Stimulated activated CD4-positive, alpha-beta T cell treated with anti-CD3 and anti-CD28 coated beads, Interleukin-4, amount 100 ng/mL, for 48 hours (primary cell): ENCODE measurements at regions not wholly inside any gene's neighbourhood (a gene's known extent, or its start where the extent isn't known, plus 50 kb on each side); places are given as distances from the start of the nearest gene placed in this dataset.

ENCODE experiments used
- DNase-seq, 2 donors: peaks; one replicate each; pipeline ENCODE4 v3.0.0-alpha.2; 2020; ENCODE audit warnings: low read depth in 2 of 2

DNA sequence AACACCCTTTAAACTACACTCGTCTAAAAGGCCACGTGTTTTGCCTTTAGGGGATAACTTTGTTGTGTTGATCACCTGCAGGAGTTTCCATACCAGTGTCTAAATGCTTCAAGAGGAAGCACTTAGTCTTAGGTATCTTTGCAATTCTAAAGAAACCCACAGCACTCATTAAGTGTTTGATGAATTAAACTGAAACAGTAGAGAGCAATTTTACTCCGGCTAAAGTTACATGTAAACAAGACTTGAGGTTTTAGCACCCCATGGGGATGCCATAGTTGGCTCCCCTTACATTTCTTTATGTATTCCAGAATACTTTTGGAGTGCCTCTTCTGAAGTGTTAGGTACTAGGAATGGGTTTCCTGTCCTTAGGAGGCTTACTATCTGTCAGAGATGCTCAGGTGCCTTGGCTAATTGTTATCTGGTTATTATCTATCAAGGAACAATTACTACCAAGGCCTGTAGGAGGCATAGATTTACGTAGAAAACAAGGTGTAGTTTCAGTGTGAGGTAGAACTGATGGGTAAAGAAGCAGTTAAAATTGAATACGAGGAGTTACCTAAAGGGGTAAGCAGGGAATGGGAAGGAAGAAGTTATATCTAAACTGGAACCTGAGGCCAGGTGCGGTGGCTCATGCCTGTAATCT, 176.8 kb upstream of the SAMSN1 start:
- DNase-seq = no peak

DNA sequence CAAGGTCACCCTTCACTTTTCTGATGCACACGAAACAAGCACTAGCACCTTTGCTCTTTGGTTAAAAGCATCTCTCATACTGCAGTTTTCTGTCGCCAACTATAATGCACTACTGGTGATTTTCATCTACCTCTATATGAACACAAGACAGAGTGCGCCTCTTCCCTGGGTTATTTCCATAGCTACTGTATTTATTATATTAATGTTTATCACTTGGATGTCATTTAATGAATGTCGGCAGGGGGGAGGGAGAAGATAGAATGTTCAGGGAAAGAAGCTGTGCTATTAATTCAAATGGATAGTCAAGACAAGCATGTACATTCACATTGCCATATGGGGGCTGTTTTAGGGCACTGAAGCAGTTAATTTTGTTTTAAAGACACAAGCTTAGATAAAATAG, 174.1 kb upstream of the SAMSN1 start:
- DNase-seq = no peak

DNA sequence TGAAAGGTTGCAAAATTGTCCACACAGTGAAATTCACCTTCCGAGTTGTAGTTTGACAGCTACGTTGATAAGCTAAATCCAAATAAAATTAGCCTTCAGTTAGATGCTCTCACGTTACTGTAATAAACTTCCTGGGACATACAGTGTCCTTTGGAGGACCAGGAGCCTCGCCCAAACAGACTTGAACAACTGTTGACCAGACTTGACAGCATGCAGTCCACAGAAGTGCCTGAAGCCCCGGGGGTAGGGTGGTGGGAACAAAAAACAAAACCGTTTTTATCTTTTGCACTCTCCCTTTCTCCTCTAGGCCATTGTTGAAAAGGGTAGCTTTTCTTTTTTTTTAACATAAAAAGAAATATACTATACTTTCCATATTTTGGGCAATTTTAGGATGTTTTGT, 172.8 kb upstream of the SAMSN1 start:
- no peak for DNase-seq

DNA sequence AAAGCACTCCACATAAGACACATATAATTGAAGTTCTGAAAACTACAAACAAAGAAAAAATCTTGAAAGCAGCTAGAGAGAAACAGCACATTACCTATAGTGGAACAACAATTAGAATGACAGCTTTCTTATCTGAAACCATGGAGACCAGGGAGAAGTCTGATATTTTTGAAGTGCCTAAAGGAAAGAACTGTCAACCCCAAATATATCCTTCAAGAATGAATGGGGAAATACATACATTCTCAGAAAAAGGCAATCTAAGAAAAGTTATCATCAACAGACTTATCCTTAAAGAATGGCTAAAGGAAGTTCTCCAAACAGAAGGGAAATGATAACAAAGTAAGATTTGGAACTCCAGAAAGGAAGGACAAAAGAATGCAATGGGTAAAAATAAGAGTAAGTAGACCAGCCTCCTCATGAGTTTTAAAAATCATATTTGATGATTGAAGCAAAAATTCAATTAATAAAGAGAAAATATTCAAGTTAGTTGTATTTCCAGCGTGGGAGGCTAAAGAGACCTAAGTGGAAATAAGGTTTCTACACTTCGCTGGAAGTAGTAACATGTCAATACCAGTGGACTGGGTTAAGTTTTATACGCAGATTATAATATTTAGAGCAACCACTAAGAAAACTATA, 170.8 kb upstream of the SAMSN1 start:
- DNase-seq = no peak

DNA sequence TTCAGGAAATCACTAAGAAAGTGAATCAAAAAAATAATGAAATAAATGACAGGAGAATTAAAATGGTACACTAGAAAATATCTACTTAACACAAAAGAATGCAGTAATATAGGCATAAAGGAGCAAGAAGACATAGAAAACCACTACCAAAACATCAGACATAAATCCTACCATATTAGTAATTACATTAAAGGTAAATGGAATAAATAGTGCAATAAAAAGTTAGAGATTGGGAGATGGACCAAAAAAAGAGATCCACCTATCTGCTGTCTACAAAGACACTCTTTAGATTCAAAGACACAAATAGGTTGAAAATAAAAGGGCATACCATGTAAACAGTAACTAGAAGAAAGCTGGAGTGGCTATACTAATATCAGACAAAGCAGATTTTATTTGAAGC, 167.0 kb upstream of the SAMSN1 start:
- DNase-seq = no peak

DNA sequence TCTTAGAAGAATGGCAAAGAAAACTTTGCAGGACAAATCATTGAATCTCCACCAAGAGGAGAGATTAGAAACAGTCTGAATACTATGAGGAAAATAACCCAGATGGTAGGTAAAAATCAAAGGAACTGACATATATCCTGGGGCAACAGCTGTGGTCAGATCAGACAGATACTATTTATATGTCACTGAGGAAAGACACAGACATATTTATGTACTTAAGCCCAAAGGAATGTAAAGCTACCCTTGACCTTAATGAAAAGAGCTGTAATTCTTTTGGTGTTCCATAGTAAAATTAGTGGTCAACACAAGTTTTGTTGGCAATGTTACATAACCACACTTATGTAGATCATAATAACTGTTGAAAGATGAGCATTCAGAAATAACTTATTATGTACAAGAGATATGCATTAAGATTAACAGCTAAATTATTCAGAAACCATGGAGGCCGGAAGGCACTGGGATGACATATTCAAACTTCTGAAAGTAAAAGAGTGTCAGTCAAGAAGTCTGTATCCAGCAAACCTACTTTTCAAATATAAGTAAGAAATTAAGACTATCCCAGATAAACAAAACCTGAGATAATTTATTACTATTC, 166.1 kb upstream of the SAMSN1 start:
- no peak for DNase-seq

DNA sequence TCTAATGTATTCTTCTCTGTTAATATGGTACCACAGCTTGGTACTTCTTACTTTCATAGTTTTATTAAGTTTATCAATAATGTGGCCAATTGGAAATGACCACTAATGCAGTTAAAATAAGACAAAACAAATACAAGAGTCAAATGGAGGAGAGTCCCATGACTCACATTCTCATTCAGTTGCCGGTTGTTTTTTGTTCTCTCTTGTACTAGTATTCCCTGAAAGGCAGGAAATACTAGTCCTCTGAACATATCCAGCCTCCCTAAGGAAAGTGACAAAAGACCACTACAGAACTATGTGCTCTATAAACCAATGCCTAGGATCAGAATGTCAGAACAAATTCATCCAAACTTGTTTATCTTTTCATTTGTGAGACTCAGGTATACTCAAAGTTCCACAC, 165.2 kb upstream of the SAMSN1 start:
- DNase-seq = no peak

DNA sequence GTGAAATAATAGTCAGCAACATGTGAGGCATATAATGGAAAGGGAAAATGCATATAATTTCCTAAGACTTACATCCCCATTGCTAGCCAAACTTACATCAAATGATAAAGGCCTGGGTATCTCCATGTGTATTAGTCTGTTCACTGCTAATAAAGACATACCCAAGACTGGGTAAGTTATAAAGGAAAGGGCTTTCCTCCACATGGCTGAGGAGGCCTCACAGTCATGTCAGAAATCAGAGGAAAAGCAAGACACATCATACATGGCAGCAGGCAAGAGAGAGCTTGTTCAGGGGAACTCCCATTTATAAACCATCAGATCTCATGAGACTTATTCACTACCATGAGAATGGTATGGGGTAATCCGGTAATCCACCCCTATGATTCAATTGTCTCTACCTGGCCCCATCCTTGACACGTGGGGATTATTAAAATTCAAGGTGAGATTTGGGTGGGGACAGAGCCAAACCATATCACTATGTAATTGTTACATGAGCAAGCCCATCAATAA, 161.5 kb upstream of the SAMSN1 start:
- no peak for DNase-seq

DNA sequence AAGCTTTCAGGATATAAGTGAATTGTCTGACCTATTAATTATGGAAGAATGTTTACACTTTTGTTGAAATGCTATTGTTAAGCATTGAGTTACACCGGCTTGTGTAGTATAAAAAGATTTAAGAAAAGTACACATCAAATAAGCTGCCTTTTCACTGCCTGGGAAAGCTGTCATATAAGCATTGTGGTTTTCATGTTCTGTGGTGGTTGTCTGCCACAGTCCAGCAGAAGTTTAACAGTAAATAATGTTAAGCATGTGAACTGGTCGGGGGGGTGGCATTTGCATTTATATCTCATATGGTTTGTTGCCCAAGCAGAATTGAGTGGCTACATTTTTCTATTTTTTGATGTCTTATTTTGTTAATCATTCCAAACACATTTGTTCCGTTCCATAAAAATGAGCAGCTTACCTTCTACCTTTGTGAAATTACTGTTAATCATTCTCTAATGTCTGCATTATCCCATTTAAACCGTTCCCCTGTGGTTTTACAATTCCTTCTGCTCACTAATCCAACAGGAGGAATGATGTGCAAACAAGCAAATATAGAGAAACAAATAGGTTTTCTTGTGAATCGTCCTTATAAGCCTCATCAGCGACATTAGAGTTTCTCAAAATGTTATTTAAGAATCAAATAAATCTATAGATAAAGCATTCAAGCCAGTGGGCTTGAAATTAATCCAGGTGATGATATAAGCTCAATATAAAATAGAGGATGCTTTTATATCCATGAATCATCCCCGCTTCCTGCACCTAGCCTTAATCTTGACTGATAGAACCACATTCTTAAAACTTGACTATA, 160.8 kb upstream of the SAMSN1 start:
- DNase-seq = no peak

DNA sequence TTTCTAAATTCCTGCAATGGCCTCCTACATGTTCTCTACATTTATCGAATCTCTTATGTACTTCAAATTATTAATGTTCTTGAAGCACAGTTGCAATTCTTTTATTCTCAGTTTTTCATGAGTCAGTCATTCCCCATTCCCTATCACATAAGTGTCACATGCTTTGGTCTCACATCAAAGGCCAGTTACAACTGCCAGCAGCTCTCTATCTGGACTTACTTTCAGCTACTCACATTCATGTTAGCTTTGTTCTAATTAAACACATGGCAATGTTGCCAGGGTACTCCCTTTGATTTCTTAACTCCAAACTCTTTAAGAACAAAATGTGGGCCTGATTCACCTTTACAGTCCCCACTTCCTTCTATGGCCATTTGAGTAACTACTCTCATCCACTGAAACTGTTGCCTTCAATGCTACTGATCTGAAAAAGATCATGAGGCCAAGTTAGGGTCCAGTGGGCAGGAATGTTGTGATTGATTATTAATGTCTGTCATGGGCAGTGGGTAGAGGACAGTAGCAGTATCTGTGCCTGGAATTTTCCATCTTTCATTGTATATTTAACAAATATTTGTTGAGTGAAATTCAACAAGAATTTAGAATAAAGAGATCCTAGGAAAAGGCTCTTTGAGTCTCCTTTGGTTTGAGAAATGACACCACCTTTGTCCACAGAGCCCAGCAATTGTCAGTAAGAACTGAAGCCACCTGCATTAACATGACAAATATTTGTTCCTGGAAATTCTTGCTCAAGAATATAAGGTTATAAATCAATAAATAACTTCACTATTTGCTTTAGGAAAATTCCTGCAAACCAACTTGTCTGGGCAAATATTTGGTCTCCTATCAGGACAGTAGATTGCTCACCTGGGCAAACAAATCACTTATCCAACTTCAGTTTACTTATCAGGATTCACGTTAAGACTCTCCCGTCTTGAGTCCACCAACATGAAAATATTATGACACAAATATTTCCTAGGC, 153.6 kb upstream of the SAMSN1 start:
- DNase-seq = no peak

DNA sequence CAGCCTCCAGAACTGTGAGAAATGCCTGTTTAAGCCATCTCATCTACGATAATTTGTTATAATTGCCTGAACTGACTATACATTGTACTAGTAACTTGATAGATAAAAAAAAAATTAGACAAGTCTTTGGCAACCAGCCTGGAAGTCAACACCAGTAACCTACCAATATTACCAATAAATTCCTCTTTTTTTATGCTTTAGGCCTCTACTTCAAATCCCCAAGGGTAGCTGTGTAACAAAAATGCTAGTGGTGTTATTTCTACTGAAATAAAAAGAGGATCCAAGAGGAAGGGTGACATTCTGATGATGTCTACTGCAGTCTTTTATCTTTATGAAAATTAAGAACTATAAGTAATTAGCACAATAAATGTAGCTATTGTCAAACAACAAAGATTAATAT, 151.7 kb upstream of the SAMSN1 start:
- DNase-seq = no peak

DNA sequence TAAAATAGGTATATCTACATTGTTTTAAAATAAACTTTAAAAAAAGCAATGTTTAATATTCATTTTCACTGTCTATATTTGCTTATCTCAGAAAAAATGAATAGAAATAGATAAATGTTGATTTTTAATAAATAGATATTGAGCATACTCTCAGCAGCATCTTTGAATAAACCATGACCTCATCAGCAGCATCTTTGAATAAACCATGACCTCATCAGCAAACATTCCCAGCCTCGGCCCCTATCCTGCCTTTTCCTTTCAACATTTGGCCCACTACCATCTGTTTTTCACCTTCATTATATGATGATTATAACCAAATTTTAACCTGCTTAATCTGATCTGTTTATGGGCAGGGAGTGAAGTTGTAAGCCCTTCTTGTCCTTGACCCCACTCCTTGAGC, 148.7 kb upstream of the SAMSN1 start:
- no peak for DNase-seq

DNA sequence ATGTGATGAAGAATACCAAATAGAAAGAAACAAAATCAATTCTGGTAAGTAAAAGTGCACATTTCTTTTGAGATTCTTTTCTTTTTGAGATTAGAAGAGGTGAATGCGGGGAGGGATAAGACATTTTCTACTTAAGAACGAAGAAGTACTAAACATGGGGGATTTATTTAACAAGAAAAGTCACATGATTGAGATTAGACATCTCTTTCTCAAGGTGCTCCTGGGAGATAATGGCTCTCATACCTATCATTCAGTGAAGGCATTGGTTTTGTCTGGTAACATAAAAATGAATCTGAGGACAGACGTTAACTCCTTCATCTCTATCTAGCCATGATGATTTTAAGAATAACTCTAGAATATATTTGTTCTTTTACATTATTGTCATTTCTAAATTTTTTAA, 147.9 kb upstream of the SAMSN1 start:
- DNase-seq = no peak

DNA sequence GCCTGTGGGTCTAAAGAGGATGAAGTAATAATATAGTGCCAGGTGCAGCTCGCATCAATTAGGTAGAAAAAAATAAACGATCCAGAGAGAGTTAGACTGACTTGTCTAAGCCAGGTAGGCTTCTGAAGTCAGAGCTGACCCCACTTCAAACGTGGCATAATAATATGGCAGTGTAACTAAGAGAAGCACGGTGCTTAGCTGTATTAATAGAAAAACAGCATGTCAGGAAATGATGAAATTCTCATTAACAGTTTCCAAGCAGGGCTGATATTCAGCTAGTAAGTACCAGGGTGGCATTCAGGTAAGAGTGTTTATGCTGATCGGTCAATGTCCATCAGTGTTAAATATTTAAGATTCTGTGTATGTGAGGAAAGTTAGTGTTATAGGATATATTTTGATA, 145.8 kb upstream of the SAMSN1 start:
- DNase-seq = no peak

DNA sequence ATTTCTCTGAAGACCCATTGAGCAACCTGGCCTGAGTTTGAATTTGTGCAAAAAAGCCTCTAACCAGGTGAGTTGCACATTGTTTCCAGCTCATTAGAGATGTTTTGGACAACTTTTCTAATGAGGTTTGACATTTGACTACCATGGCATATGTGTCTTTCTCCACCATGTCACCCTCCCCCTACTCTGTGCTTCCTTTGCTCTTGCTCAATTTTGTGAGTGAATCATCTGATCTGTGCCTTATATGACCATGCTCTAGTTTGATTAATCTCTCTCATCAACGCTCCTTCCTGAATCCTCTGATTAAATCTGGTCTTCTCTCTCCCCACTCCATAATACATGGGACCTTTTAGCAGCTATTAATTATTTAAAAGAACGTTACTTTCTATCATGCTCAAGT, 144.8 kb upstream of the SAMSN1 start:
- DNase-seq = no peak

DNA sequence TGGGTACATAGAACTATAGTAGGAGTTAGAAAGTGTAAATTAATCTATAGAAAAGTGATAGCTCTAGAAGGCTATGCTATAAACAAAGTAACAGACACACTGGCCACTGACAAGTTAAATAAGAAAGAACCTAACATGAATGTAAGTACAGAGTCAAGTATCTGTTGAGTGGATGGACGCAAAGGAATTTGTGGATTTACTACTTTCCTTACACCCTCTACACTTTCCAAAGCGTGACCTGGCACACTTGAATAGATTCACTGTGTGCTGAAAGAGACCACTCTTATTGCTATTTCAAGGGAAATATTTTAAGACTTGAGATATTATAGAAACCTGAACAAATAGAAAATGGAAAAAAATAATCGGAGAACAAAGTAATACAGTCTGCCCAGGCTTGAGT, 142.8 kb upstream of the SAMSN1 start:
- no peak for DNase-seq

DNA sequence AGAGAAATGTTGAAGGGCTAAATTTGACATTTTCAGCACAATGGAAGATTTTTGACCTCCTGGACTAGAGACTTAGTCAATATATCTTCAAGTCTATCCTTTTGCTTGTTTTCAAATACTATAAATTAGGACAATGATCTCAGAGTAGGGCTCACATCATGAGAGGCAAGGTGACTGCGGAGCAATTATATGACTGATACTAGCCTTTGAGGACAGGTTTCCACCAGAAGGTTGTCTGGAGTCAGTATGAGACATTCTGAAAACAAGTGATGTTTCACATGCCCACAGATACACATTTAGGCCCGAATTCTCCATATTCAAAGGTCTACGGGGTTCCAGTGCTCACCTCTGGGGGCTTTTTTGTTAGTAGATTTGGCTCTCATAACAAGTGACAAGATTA, 142.3 kb upstream of the SAMSN1 start:
- no peak for DNase-seq

DNA sequence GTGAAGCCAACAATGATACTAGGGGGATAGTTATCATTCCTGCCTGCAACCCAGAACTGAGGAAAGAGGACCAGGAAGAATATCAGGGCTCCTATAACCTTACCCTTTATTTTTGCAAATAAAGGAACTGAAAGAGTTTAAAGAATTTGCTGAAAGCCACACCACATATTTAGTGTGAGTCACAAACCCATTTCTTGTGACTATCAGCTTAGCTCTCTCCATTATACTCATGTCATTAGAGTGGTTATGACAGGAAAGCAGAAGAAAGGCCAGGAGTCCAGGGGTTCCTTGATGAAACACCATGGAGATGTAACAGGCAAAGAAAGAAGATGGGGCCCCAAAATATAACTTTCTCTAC, 141.1 kb upstream of the SAMSN1 start:
- no peak for DNase-seq

DNA sequence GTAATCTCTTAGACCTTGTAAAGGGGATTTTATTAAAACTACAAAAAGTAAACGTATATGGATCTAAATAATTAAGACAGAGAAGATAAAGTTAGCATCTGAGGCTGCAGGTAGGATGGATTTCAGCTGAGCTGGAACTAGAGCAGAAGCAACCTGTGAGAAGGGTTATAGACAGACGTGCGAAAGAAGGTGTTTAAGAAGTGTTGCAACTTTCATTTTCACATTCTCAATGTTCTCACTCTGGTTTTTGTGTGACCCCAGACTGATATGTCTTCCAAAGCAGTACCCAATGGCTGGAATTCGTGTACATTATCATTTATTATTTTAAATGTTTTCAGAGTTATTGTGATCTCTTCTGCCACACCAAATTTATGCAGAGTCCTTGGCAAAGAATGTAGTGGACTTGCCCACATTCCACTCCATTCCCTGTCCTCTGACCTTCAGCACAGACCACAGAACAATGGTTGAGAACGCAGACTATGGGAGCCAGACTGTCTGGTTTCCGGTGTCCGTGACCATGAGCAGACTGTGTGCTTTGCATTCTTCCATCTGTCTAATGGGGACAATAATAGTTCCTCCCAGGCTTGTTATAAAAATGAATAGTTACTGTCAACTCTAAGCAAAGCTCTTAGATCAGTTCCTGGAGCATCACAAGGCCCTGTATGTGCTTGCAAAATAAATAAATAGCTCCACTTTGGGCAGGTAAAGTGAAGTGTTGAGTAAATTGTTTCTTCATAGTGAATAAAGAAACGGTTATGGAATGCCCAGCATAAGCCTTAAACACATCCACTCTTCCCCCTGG, 140.6 kb upstream of the SAMSN1 start:
- no peak for DNase-seq

DNA sequence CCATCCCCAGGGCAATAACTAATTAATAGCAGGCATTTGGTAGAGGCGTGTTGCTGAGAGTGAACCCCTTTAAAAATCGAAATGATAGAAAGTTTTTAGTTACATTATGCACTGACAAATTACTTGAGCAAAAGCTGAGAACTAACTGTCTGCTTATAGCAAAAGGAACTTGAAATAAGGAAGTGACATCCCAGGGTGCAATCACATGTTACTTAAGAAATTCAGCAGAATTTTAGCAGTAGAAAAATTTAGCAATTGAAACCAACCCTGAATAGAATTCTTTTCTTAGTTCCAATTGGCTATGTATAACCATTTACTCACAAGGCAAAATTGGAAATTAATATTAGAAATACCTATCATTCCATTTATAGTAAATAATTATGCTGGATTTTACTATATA, 139.5 kb upstream of the SAMSN1 start:
- DNase-seq = no peak

DNA sequence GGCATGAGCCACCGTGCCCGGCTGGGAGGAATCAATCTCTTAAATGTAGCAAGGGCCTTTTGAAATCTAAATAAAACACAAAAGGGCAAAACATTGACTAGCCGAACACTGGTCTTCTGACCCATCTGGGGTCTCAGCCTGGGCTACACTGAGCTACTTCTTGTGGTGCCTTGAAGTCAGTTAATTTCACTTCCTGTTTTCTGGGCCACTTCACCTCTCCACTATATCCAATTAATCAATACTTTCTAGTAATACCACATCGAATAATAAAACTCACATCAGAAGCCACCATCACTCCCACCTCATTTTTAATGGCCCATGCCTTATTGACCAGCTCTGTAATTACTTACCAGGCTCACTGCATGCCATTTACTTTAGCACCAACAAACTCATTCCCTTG, 138.0 kb upstream of the SAMSN1 start:
- no peak for DNase-seq
